CD4-positive, alpha-beta memory T cell (primary cell): ENCODE measurements at regions not wholly inside any gene's neighbourhood (a gene's known extent, or its start where the extent isn't known, plus 50 kb on each side); places are given as distances from the start of the nearest gene placed in this dataset.
A peak's percentile ranks its signal among the peaks of the same experiment; 100 is the strongest.

Source experiments
- CTCF ChIA-PET: fragments of 350-600 bp; sonication (Branson Sonifier 250); formaldehyde crosslinking; loops from one replicate; lab custom pipeline; 2021; ENCODE audit warnings: inconsistent platforms; ENCODE audit not compliant: partially characterized antibody; lab: Charles Lee
- POLR2A ChIA-PET: fragments of 350-600 bp; sonication (Branson Sonifier 250); formaldehyde crosslinking; loops from one replicate; lab custom pipeline; 2021; ENCODE audit not compliant: partially characterized antibody; lab: Charles Lee
- DNase-seq, 5 donors: peaks; one replicate each; pipeline versions ENCODE4 v3.0.0 to v3.0.0-alpha.2; 2020 to 2022; ENCODE audit warnings: mixed read lengths in 1 of 5
- H3K27ac ChIP-seq: one replicate; pipeline ENCODE4 v1.7.0; 2013; ENCODE audit warnings: low read depth, low read length
- H3K27me3 ChIP-seq: 2 replicates; pipeline ENCODE4 v1.7.0; 2013; ENCODE audit warnings: mild to moderate bottlenecking, low read length, moderate library complexity; ENCODE audit not compliant: insufficient read depth
- H3K36me3 ChIP-seq: 2 replicates; pipeline ENCODE4 v1.7.0; 2013; ENCODE audit warnings: mild to moderate bottlenecking, low read length, moderate library complexity; ENCODE audit not compliant: insufficient read depth
- H3K4me1 ChIP-seq: 2 replicates; pipeline ENCODE4 v1.7.0; 2013; ENCODE audit warnings: mild to moderate bottlenecking, low read length, moderate library complexity; ENCODE audit not compliant: insufficient read depth
- H3K4me3 ChIP-seq, 2 donors: one replicate each; pipeline ENCODE4 v1.7.0; 2013; ENCODE audit warnings: low read length in 2 of 2, mild to moderate bottlenecking in 1 of 2
- H3K9me3 ChIP-seq, 2 donors: one replicate each; pipeline ENCODE4 v1.7.0; 2013; ENCODE audit warnings: low read length in 2 of 2, control low read depth in 1 of 2; ENCODE audit not compliant: control insufficient read depth in 1 of 2
- H3K27ac Mint-ChIP-seq, 7 donors: one replicate each; pipeline ENCODE4 v1.8.0; 2020 to 2021; ENCODE audit warnings: mixed read lengths in 7 of 7, mild to moderate bottlenecking in 6 of 7, inconsistent platforms in 3 of 7, moderate library complexity in 3 of 7
- H3K27me3 Mint-ChIP-seq, 2 donors: one replicate each; pipeline ENCODE4 v1.8.0; 2020 to 2021; ENCODE audit warnings: mixed read lengths in 2 of 2
- H3K36me3 Mint-ChIP-seq, 2 donors: one replicate each; pipeline ENCODE4 v1.8.0; 2020 to 2021; ENCODE audit warnings: mixed read lengths in 2 of 2, inconsistent platforms in 1 of 2, mild to moderate bottlenecking in 1 of 2
- H3K4me1 Mint-ChIP-seq, 4 donors: one replicate each; pipeline ENCODE4 v1.8.0; 2020 to 2021; ENCODE audit warnings: mixed read lengths in 4 of 4, mild to moderate bottlenecking in 1 of 4
- H3K4me3 Mint-ChIP-seq, 8 donors: one replicate each; pipeline ENCODE4 v1.8.0; 2020 to 2021; ENCODE audit warnings: mixed read lengths in 8 of 8, mild to moderate bottlenecking in 7 of 8, moderate library complexity in 6 of 8, inconsistent platforms in 3 of 8
- H3K9me3 Mint-ChIP-seq, 8 donors: one replicate each; pipeline ENCODE4 v1.8.0; 2020 to 2021; ENCODE audit warnings: mixed read lengths in 8 of 8, mild to moderate bottlenecking in 5 of 8, inconsistent platforms in 3 of 8, moderate library complexity in 1 of 8
- intact Hi-C: fragments of 100-400 bp; cut with micrococcal nuclease; formaldehyde crosslinking; loops from one replicate; pipeline ENCODE4 v1.15.1; 2023

DNA sequence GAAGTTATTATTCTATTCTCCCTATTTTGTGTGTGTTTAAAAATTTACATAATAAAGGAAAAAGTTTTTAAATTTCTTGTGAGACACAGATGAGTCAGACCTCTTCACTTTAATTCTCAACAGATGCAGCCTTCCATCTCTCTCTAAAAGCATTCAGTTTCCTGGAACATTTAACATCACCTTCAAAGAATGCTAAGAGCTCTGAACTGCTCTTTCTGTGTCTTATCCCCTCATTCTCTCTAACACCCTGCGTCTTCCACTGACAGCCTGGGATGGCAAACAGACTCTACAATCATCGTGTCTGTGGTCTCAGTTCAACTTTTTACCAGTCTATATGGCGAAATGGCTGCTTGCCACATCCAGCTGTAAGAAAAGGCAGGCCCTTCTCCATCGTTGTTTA lies 173.0 kb downstream of the HINT1 start:
- POLR2A ChIA-PET: no interaction called here
- Histone ChIP-seq H3K27ac (no peak overlapping the region), H3K9me3 (no peaks in the 10 kb centered on the region), H3K36me3 (no peaks in the 10 kb centered on the region), H3K27me3 (no peaks in the 10 kb centered on the region), H3K4me1 (no peaks in the 10 kb centered on the region), H3K4me3 (no peak overlapping the region)
- Mint-ChIP-seq H3K4me1 (no peaks in the 10 kb centered on the region), H3K27me3 (peaks cover 5 to 6% of the 10 kb centered on the region in 2 donors), H3K9me3 (peaks cover 0 to 1% (median 0%) of the 10 kb centered on the region in 8 donors), H3K36me3 (no peaks in the 10 kb centered on the region), H3K27ac (no peak overlapping the region), H3K4me3 (no peak overlapping the region)
- CTCF ChIA-PET: no interaction called here
- intact Hi-C loops: no loop called here
- no peak for DNase-seq

DNA sequence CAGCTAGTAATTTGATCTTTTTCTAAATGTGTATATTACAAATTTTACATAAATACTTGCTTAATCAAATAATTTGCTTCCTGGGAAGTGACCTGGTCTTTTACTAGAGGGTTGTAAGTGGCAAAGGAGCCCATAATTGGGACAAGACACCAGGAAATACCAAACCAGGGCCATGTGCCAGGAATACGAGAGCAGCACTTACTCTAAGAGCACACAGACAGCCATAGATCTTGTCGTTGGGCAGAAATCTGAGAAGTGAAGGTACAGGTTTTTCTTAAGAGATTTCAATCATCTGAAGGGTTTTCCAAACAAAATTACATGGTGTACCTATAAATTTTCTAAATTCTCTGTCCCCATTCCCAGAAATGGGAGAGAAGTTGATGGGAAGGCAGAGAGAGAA lies 179.3 kb downstream of the HINT1 start:
- H3K36me3 Mint-ChIP-seq: no peaks in the 10 kb centered on the region
- intact Hi-C loops: no loop called here
- POLR2A ChIA-PET: no interaction called here

DNA sequence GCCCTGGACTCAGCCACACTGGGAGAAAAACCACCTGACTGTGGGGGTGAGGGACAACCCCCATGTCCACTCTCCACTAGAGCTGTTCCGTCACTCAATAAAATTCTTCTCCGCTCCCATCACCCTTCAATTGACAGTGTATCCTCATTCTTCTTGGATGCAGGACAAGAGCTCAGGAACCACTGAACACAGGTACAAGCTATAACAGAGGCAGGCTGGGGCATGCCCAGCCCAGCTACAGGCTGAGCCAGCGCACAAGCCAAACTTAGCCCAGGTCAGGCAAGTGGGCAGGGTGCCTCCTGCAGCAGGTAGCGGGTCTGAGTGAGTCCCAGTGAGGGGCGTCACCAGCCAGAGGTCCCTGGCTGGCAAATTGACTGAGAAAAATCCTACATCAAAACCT lies 183.4 kb downstream of the HINT1 start:
- Histone ChIP-seq H3K9me3 (no peaks in the 10 kb centered on the region), H3K36me3 (no peaks in the 10 kb centered on the region), H3K27me3 (no peaks in the 10 kb centered on the region), H3K4me3 (no peak overlapping the region), H3K4me1 (no peaks in the 10 kb centered on the region), H3K27ac (no peak overlapping the region)
- intact Hi-C loops: no loop called here
- H3K36me3 Mint-ChIP-seq: no peaks in the 10 kb centered on the region
- H3K9me3 Mint-ChIP-seq: peaks cover 0 to 5% (median 0%) of the 10 kb centered on the region in 8 donors
- POLR2A ChIA-PET: no interaction called here
- H3K4me1 Mint-ChIP-seq: no peaks in the 10 kb centered on the region
- H3K27ac Mint-ChIP-seq: no peak overlapping the region
- H3K4me3 Mint-ChIP-seq: no peak overlapping the region
- H3K27me3 Mint-ChIP-seq: peaks cover 10 to 17% of the 10 kb centered on the region in 2 donors
- DNase-seq: peak in 1 of 5 donors; percentile 31
- CTCF ChIA-PET: no interaction called here

More for the DNA sequence above, 179.3 kb downstream of the HINT1 start:
- Mint-ChIP-seq H3K4me1 (no peaks in the 10 kb centered on the region), H3K27ac (no peak overlapping the region), H3K27me3 (peaks cover 3 to 8% of the 10 kb centered on the region in 2 donors), H3K9me3 (no peaks in the 10 kb centered on the region), H3K4me3 (no peak overlapping the region)
- Histone ChIP-seq H3K36me3 (no peaks in the 10 kb centered on the region), H3K4me3 (no peak overlapping the region), H3K9me3 (no peaks in the 10 kb centered on the region), H3K27ac (no peak overlapping the region), H3K27me3 (no peaks in the 10 kb centered on the region), H3K4me1 (no peaks in the 10 kb centered on the region)
- DNase-seq: no peak
- CTCF ChIA-PET: no interaction called here

DNA sequence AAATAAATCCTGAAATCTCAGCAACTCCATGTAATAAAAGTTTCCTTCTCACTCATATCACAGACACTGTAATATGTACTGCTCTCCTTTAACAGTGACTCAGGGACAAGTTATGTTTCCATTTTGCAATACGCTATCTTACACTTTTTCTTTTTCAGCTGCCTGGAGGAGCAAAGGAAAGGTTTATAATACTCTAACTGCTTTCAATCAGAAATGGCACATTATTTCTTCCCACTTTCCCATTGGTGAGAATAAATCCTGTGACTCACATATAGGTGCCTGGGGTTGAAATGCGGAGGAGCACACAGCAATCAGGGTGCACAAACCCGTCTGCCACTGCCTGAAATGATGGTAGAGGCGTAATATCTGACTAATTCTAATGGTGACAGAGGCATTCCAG lies 186.6 kb downstream of the HINT1 start:
- Histone ChIP-seq H3K27ac (no peak overlapping the region), H3K4me3 (no peak overlapping the region), H3K36me3 (no peaks in the 10 kb centered on the region), H3K4me1 (no peaks in the 10 kb centered on the region), H3K9me3 (no peaks in the 10 kb centered on the region), H3K27me3 (no peaks in the 10 kb centered on the region)
- peaks cover 0 to 5% (median 0%) of the 10 kb centered on the region in 8 donors for H3K9me3 Mint-ChIP-seq
- H3K36me3 Mint-ChIP-seq: no peaks in the 10 kb centered on the region
- no peak for DNase-seq
- ChIA-PET CTCF (no interaction called here), POLR2A (no interaction called here)
- H3K27me3 Mint-ChIP-seq: peaks cover 12 to 23% of the 10 kb centered on the region in 2 donors
- H3K27ac Mint-ChIP-seq: no peak overlapping the region
- intact Hi-C loops: no loop called here
- H3K4me3 Mint-ChIP-seq: no peak overlapping the region
- no peaks in the 10 kb centered on the region for H3K4me1 Mint-ChIP-seq

DNA sequence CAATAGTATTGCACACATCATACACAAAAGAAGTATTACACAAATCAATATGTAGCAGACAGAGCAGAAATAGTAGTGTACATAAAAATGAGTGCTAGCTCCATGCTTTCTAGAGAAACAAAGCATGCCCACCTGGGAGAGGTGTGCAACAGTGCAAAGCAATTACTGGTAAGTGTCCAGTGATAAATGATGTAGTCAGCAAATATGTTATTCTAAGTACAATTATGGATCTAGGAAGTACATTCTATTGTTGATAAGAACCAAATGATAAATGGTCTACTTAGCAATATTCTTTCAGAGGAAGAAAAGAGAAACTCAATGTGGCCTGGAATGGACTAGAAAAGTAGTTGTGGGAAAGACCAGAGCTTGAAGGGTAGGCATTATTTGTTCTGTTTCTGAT lies 188.6 kb downstream of the HINT1 start:
- no peaks in the 10 kb centered on the region for H3K27me3 ChIP-seq
- H3K4me3 ChIP-seq: no peak overlapping the region
- ChIA-PET CTCF (no interaction called here), POLR2A (no interaction called here)
- no peaks in the 10 kb centered on the region for H3K4me1 Mint-ChIP-seq
- DNase-seq: no peak
- no peaks in the 10 kb centered on the region for H3K36me3 ChIP-seq
- no peak overlapping the region for H3K27ac ChIP-seq
- intact Hi-C loops: no loop called here
- peaks cover 12 to 21% of the 10 kb centered on the region in 2 donors for H3K27me3 Mint-ChIP-seq
- H3K9me3 Mint-ChIP-seq: peaks cover 0 to 5% (median under 1%) of the 10 kb centered on the region in 8 donors
- H3K4me1 ChIP-seq: no peaks in the 10 kb centered on the region
- no peak overlapping the region for H3K4me3 Mint-ChIP-seq
- H3K27ac Mint-ChIP-seq: no peak overlapping the region
- no peaks in the 10 kb centered on the region for H3K9me3 ChIP-seq
- H3K36me3 Mint-ChIP-seq: no peaks in the 10 kb centered on the region

- POLR2A ChIA-PET: no interaction called here
- Histone ChIP-seq H3K27ac (no peak overlapping the region), H3K4me1 (no peaks in the 10 kb centered on the region), H3K36me3 (no peaks in the 10 kb centered on the region), H3K4me3 (no peak overlapping the region), H3K27me3 (no peaks in the 10 kb centered on the region), H3K9me3 (no peaks in the 10 kb centered on the region)
- Mint-ChIP-seq H3K27me3 (peaks cover 12 to 16% of the 10 kb centered on the region in 2 donors), H3K4me3 (no peak overlapping the region), H3K9me3 (peaks cover 0 to 7% (median 3%) of the 10 kb centered on the region in 8 donors), H3K4me1 (no peaks in the 10 kb centered on the region), H3K27ac (no peak overlapping the region), H3K36me3 (no peaks in the 10 kb centered on the region)
- CTCF ChIA-PET: no interaction called here
- DNase-seq: no peak
- intact Hi-C loops: no loop called here
These were observed 189.2 kb downstream of the HINT1 start for GRCh38 chr5:130975847-130976246.

- DNase-seq: no peak
- CTCF ChIA-PET: no interaction called here
These were observed 189.8 kb downstream of the HINT1 start for GRCh38 chr5:130975299-130975698.

More at GRCh38 chr5:130975299-130975698, 189.8 kb downstream of the HINT1 start:
- POLR2A ChIA-PET: no interaction called here
- Histone ChIP-seq H3K4me1 (no peaks in the 10 kb centered on the region), H3K36me3 (no peaks in the 10 kb centered on the region), H3K27me3 (no peaks in the 10 kb centered on the region), H3K4me3 (no peak overlapping the region), H3K27ac (no peak overlapping the region), H3K9me3 (no peaks in the 10 kb centered on the region)
- Mint-ChIP-seq H3K9me3 (peaks cover 0 to 7% (median 3%) of the 10 kb centered on the region in 8 donors), H3K27ac (no peak overlapping the region), H3K4me1 (no peaks in the 10 kb centered on the region), H3K27me3 (peaks cover 12 to 15% of the 10 kb centered on the region in 2 donors), H3K4me3 (no peak overlapping the region), H3K36me3 (no peaks in the 10 kb centered on the region)
- intact Hi-C loops: no loop called here
